Thymus (tissue), 11 donors: ENCODE measurements at regions not wholly inside any gene's neighbourhood (a gene's known extent, or its start where the extent isn't known, plus 50 kb on each side); places are given as distances from the start of the nearest gene placed in this dataset.

Experiments
- DNase-seq, 9 donors: peaks; one replicate each; pipeline ENCODE4 v3.0.0-alpha.2; 2013; ENCODE audit warnings: low spot score in 9 of 9, low read depth in 6 of 9, missing footprints in 1 of 9
- H3K27ac ChIP-seq, 2 donors: one replicate each; pipeline ENCODE4 v1.5.1; 2013; ENCODE audit warnings: control low read depth in 1 of 2, low read depth in 1 of 2, low read length in 1 of 2, mild to moderate bottlenecking in 1 of 2, moderate library complexity in 1 of 2
- H3K27me3 ChIP-seq, 2 donors: one replicate each; pipeline ENCODE4 v1.5.1; 2013; ENCODE audit warnings: low read length in 1 of 2; ENCODE audit not compliant: control insufficient read depth in 2 of 2, insufficient read depth in 1 of 2
- H3K36me3 ChIP-seq, 2 donors: one replicate each; pipeline ENCODE4 v1.5.1; 2013; ENCODE audit warnings: low read length in 1 of 2, mild to moderate bottlenecking in 1 of 2, moderate library complexity in 1 of 2; ENCODE audit not compliant: control insufficient read depth in 2 of 2, insufficient read depth in 2 of 2
- H3K4me1 ChIP-seq, 2 donors: one replicate each; pipeline ENCODE4 v1.5.1; 2013; ENCODE audit warnings: low read length in 2 of 2; ENCODE audit not compliant: control insufficient read depth in 2 of 2, insufficient read depth in 2 of 2
- H3K4me3 ChIP-seq, 2 donors: one replicate each; pipeline ENCODE4 v1.5.1; 2013; ENCODE audit warnings: low read length in 2 of 2, control low read depth in 1 of 2, mild to moderate bottlenecking in 1 of 2
- H3K9me3 ChIP-seq, 2 donors: one replicate each; pipeline ENCODE4 v1.5.1; 2013; ENCODE audit warnings: low read length in 1 of 2, mild to moderate bottlenecking in 1 of 2; ENCODE audit not compliant: control insufficient read depth in 2 of 2, insufficient read depth in 1 of 2
- WGBS: extraction: QIAGEN DNeasy Blood & Tissue Kit; methylation state at CpG from one replicate; pipeline ENCODE4 v1.1.7; 2013; 5-methylcytosine and 5-hydroxymethylcytosine counted together
- donor health status: healthy.

DNA sequence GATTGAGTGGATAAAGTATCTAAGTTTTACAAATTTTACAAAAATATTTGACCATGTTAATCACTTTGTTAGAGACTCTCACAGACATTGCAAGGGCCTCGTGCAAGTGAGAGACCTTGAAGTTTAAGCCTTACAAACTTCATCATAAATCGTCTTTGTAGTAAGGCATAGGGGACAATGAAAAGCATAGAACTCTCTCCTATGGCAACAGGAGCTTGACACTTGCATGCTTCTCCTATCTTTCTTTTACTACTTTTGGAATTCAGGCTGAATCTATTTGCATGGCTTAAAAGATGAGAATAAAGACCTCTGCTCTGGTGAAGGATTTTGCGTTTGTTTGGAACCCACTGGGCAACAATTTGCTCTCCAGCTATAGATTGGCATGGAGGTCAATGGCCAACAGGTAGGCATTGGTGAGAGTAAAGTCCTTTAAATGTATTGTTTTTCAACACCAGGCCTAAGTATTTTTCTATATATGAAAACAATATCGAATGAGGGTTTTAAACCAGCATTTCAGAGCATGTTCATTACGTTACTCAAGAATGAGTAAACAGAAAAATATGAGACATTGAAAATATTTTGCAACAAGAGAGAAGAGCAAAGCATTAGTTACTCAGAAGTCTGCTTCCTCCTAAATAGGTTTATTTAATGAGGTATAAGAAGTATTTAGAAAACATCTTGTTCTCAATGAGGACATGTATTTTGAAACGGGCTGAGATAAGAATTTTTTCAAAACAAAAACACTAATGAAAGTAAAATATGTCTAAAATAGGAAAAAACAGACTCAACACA, 192.2 kb downstream of the TGFB2 start:
- no peaks in the 10 kb centered on the region for H3K27me3 ChIP-seq
- H3K36me3 ChIP-seq, result no peaks in the 10 kb centered on the region
- H3K27ac ChIP-seq, result no peak overlapping the region
- H3K9me3 ChIP-seq, result no peaks in the 10 kb centered on the region
- 92% methylated on average over 6 of the region's 6 CpGs for WGBS
- H3K4me3 ChIP-seq, result no peak overlapping the region
- no peaks in the 10 kb centered on the region for H3K4me1 ChIP-seq
- no peak for DNase-seq

DNA sequence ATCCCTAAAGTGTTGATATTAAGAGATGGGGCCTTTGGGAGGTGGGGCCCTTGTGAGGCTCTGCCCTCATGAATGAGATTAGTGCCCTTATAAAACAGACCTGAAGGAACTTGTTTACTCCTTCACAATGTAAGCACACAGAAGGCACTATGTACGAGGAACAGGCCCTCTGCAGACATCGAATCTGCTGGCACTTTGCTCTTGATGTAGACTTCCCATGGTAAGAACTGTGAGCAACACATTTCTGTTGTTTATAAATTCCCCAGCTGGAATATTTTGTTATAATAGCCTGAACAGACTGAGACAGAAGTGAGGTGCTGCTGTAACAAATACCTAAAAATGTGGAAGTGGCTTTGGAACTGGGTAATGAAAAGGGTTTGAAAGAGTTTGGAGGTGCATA, 193.2 kb downstream of the TGFB2 start:
- Histone ChIP-seq H3K4me1 (no peaks in the 10 kb centered on the region), H3K27ac (no peak overlapping the region), H3K4me3 (no peak overlapping the region), H3K27me3 (no peaks in the 10 kb centered on the region), H3K9me3 (no peaks in the 10 kb centered on the region), H3K36me3 (no peaks in the 10 kb centered on the region)
- 87% methylated on average over 2 of the region's 2 CpGs for WGBS
- no peak for DNase-seq

DNA sequence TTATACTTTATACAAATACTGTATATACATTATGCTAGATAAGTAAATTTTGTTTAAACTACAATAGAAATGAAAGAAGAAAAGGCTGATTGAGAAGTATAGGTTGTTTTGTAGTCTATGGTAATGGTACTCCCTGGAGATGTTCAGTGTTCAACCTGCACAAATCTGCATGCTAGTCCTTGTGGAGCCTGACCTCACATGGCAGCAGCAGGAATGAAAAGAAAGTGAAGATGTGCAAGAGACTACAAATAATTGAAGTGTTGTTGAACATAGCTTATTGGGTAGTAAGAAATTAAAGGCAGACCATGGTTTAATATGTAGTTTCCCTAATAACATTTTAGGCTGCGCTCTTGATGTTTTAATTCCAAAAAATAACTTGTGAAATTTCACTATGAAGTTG, 201.2 kb downstream of the TGFB2 start:
- Histone ChIP-seq H3K27ac (no peak overlapping the region), H3K36me3 (no peaks in the 10 kb centered on the region), H3K27me3 (no peaks in the 10 kb centered on the region), H3K4me1 (no peaks in the 10 kb centered on the region), H3K4me3 (no peak overlapping the region), H3K9me3 (no peaks in the 10 kb centered on the region)
- no peak for DNase-seq
- WGBS, result 93% methylated on average over 1 of the region's 1 CpG

DNA sequence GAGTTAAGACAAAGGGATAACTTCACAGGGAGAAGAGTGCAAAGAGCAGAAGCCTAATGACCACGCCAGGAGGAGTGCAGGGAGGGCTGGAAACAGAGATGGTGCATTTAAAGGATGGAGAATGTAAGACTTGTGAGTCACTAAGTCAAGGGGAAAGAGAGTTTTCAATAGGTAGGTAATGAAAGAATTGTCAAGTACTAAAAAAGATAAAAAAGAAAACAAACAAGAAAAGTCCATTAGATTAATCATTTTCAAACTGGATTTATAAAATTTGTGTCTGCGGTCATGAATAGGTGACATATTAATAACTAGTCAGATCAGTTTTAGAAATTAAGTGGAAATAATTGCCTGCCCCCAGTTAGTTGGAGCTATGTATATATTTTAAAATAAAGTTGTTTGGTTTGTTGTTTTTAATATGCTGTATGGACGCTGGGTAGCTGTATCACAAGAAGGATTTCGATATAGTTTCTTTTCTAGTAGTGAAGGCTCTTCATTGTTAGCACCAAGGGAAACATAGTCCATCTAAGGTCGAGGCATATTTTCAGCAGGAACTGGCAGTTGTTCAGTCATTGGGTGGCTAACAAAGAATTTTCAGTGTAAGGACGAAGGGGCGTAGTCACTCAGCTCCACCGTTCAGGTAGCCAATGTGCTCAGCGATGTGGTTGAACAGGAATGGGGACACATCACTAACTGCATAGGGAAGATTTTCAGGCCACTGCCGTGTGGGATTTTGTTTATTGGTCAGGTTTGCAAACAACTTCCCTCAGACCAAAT, 203.0 kb downstream of the TGFB2 start:
- 81% methylated on average over 10 of the region's 10 CpGs for WGBS
- Histone ChIP-seq H3K4me1 (no peaks in the 10 kb centered on the region), H3K4me3 (no peak overlapping the region), H3K27ac (no peak overlapping the region), H3K27me3 (no peaks in the 10 kb centered on the region), H3K9me3 (no peaks in the 10 kb centered on the region), H3K36me3 (no peaks in the 10 kb centered on the region)
- no peak for DNase-seq

DNA sequence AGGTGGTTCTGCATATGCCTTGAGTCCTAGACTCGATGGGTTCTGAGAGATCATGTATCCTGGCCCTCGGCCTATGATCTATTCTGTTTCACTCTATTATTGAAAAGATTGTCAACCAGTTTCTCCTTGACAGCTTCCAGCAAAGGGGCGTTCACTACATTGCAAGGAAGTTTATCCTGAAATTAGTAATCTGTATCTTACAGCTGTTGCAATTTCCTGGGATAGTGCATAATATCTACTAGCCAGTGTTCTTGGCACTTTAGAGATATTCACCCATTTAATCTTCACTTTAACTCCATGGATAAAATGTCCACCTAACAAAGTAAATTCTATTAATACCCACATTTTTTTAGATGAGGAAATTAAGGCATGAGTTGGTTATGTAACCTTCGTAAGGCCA, 203.6 kb downstream of the TGFB2 start:
- Histone ChIP-seq H3K4me3 (no peak overlapping the region), H3K9me3 (no peaks in the 10 kb centered on the region), H3K36me3 (no peaks in the 10 kb centered on the region), H3K27ac (no peak overlapping the region), H3K4me1 (no peaks in the 10 kb centered on the region), H3K27me3 (no peaks in the 10 kb centered on the region)
- DNase-seq, result no peak
- WGBS, result 92% methylated on average over 4 of the region's 4 CpGs

DNA sequence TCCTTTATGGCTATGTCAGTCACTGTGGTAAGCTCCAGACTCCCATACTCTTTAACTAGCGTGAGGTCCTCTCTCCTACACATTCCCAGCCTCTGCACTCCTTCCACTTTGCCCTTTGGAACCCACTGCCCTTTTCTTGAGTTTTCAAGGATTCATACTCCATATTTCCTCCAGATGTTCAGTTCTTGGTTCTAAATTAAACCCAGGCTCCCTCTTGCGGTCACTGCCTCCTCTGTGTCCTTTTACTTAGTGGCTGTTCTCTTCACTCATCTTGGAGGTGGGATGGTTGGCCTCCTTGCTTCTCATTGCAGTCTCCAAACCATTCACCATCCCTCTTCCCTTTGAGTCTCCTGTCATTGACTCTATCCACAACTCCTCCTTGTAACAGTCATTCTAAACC, 208.1 kb downstream of the TGFB2 start:
- H3K27me3 ChIP-seq, result no peaks in the 10 kb centered on the region
- no peak for DNase-seq
- WGBS, result 96% methylated on average over 2 of the region's 2 CpGs
- no peak overlapping the region for H3K27ac ChIP-seq
- H3K9me3 ChIP-seq, result no peaks in the 10 kb centered on the region
- no peaks in the 10 kb centered on the region for H3K36me3 ChIP-seq
- H3K4me1 ChIP-seq, result no peaks in the 10 kb centered on the region
- no peak overlapping the region for H3K4me3 ChIP-seq

DNA sequence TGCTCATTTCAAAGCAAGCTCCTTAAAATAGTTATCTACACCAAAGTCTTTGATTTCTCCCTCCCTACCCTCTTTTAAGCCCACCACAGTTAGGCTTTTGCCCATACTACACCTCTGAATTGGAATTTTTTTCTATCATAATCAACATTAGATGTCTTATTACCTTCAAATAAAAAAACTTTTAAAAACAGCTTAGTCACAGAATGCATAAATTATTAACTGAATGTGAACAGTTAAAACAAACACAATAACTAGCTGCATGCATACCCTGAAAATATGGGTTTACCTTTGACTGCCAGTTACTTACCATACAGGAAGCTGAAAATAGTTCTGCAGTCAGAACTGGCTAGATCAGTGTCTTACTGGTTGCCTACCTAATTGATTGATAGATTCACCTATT, 210.9 kb downstream of the TGFB2 start:
- no peaks in the 10 kb centered on the region for H3K27me3 ChIP-seq
- H3K9me3 ChIP-seq, result no peaks in the 10 kb centered on the region
- H3K27ac ChIP-seq, result no peak overlapping the region
- no peak for DNase-seq
- H3K4me3 ChIP-seq, result no peak overlapping the region
- no peaks in the 10 kb centered on the region for H3K4me1 ChIP-seq
- no peaks in the 10 kb centered on the region for H3K36me3 ChIP-seq

DNA sequence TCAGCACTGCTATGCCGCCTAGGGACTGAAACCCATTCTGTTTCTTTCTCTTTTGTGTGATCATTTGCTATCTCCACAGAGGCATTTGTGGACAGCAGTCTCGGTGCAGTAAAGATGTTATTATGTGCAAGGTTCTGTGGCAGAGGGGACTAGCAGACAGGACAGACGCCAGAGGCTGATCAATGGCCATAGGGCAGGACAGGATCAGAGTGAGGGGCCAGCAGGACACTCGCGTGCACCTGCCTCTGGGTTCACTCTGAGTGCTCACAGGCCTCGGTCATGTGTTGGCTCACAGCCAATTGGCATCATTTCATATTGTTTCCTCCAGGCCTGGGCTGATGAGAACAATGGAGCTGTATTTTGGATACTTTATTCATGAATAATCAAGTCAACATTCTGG, 212.6 kb downstream of the TGFB2 start:
- Histone ChIP-seq H3K27me3 (no peaks in the 10 kb centered on the region), H3K4me3 (no peak overlapping the region), H3K27ac (no peak overlapping the region), H3K4me1 (no peaks in the 10 kb centered on the region), H3K36me3 (no peaks in the 10 kb centered on the region), H3K9me3 (no peaks in the 10 kb centered on the region)
- no peak for DNase-seq
- 81% methylated on average over 6 of the region's 6 CpGs for WGBS

DNA sequence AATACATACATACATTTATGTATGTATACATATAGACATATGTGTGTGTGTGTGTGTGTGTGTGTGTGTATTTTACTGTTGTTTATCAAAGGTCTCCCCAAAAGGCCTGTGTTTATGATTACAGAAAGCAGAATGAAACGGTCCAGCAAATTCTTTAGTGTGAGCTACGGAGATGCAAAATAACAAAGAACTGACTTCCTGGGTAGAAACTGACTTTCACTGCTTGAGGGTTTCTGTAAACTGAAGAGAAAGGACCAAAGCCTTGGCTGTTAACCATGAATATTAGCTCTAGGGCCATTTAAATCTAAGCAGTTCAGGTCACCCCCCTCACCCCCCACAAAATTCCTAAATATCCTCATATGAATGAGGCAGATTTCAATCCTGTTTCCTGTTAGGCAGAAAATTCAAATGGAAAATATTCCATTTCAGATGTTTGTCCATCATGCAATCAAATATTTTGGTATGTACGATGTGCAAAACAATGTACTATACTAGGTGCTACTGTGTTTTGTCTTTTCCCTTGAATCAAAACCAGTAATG, 213.2 kb downstream of the TGFB2 start:
- Histone ChIP-seq H3K27me3 (no peaks in the 10 kb centered on the region), H3K9me3 (no peaks in the 10 kb centered on the region), H3K27ac (no peak overlapping the region), H3K4me3 (no peak overlapping the region), H3K36me3 (no peaks in the 10 kb centered on the region), H3K4me1 (no peaks in the 10 kb centered on the region)
- 95% methylated on average over 3 of the region's 3 CpGs for WGBS
- DNase-seq, result no peak
